ENCODE measurements at regions not wholly inside any gene's neighbourhood (a gene's known extent, or its start where the extent isn't known, plus 50 kb on each side); places are given as distances from the start of the nearest gene placed in this dataset.

DNA sequence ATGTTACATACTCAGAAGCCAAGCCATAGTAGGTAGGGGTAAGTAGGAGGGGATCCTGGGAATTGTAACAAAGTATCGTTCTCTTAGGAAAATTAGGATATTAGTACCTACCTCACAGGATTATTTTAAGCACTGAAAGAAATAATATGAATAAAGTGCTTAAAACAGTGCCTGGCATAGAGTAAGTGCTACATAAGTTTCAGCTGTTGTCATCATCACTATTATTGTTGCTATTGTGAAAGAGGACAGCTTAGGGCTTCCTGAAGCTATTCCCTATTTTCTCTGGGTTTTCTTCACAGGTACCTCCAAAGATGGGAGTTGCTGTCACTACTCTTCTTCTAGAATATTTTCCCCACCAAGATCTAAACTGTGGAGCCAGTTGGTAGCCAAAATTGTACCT lies 443.7 kb upstream of the FGF16 start:
- H3K27ac ChIP-seq (ENCODE audit: low read depth in 1 of 2, low read length in 2 of 2), result no peak overlapping the region
- no peak for DNase-seq (ENCODE audit: low spot score)
- H3K9me3 ChIP-seq (ENCODE audit: control insufficient read depth in 4 of 4, low read length in 3 of 4), result peaks cover 0 to 3% (median 0%) of the 10 kb centered on the region in 4 donors
- H3K4me3 ChIP-seq (ENCODE audit: low read depth in 1 of 3, low read length in 3 of 3), result no peak overlapping the region
- H3K36me3 ChIP-seq (ENCODE audit: control insufficient read depth in 4 of 4, insufficient read depth in 3 of 4, low read depth in 1 of 4, low read length in 3 of 4), result no peaks in the 10 kb centered on the region
- WGBS, result 97% methylated on average over 1 of the region's 1 CpG
- no peaks in the 10 kb centered on the region for H3K27me3 ChIP-seq (ENCODE audit: control insufficient read depth in 4 of 4, insufficient read depth in 4 of 4, low read length in 3 of 4)
- H3K4me1 ChIP-seq (ENCODE audit: control insufficient read depth in 4 of 4, insufficient read depth in 4 of 4, low read length in 3 of 4), result no peaks in the 10 kb centered on the region
- H3K9ac ChIP-seq (ENCODE audit: low read depth in 1 of 2, low read length in 2 of 2), result no peak overlapping the region
- TF ChIP-seq, protein P1, sequence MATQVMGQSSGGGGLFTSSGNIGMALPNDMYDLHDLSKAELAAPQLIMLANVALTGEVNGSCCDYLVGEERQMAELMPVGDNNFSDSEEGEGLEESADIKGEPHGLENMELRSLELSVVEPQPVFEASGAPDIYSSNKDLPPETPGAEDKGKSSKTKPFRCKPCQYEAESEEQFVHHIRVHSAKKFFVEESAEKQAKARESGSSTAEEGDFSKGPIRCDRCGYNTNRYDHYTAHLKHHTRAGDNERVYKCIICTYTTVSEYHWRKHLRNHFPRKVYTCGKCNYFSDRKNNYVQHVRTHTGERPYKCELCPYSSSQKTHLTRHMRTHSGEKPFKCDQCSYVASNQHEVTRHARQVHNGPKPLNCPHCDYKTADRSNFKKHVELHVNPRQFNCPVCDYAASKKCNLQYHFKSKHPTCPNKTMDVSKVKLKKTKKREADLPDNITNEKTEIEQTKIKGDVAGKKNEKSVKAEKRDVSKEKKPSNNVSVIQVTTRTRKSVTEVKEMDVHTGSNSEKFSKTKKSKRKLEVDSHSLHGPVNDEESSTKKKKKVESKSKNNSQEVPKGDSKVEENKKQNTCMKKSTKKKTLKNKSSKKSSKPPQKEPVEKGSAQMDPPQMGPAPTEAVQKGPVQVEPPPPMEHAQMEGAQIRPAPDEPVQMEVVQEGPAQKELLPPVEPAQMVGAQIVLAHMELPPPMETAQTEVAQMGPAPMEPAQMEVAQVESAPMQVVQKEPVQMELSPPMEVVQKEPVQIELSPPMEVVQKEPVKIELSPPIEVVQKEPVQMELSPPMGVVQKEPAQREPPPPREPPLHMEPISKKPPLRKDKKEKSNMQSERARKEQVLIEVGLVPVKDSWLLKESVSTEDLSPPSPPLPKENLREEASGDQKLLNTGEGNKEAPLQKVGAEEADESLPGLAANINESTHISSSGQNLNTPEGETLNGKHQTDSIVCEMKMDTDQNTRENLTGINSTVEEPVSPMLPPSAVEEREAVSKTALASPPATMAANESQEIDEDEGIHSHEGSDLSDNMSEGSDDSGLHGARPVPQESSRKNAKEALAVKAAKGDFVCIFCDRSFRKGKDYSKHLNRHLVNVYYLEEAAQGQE (IDR thresholded peaks at IDR 0.05), result no peak
- TF ChIP-seq TAF1 (conservative IDR thresholded peaks at IDR 0.05), result no peak
- TF ChIP-seq NR2F2 (IDR thresholded peaks at IDR 0.05), result no peak
- TF ChIP-seq, protein P2, sequence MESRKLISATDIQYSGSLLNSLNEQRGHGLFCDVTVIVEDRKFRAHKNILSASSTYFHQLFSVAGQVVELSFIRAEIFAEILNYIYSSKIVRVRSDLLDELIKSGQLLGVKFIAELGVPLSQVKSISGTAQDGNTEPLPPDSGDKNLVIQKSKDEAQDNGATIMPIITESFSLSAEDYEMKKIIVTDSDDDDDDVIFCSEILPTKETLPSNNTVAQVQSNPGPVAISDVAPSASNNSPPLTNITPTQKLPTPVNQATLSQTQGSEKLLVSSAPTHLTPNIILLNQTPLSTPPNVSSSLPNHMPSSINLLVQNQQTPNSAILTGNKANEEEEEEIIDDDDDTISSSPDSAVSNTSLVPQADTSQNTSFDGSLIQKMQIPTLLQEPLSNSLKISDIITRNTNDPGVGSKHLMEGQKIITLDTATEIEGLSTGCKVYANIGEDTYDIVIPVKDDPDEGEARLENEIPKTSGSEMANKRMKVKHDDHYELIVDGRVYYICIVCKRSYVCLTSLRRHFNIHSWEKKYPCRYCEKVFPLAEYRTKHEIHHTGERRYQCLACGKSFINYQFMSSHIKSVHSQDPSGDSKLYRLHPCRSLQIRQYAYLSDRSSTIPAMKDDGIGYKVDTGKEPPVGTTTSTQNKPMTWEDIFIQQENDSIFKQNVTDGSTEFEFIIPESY (IDR thresholded peaks at IDR 0.05), result no peak
- TF ChIP-seq FOXA2 (IDR thresholded peaks at IDR 0.05), result no peak
- TF ChIP-seq FOXA1 (IDR thresholded peaks at IDR 0.05), result no peak
- TF ChIP-seq RAD21 (IDR thresholded peaks at IDR 0.05), result no peak
- TF ChIP-seq RXRA (IDR thresholded peaks at IDR 0.05), result no peak
- TF ChIP-seq SP1 (IDR thresholded peaks at IDR 0.05), result no peak
- no peak for TF ChIP-seq GABPA (IDR thresholded peaks at IDR 0.05 in 1 of 2, conservative IDR thresholded peaks at IDR 0.05 in 1 of 2)
- TF ChIP-seq HNF4A (conservative IDR thresholded peaks at IDR 0.05), result no peak
- TF ChIP-seq, protein P3, sequence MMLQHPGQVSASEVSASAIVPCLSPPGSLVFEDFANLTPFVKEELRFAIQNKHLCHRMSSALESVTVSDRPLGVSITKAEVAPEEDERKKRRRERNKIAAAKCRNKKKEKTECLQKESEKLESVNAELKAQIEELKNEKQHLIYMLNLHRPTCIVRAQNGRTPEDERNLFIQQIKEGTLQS (IDR thresholded peaks at IDR 0.05), result no peak
- TF ChIP-seq YY1 (IDR thresholded peaks at IDR 0.05), result no peak

GRCh38 chrX:77003956-77004355 lies 443.2 kb upstream of the FGF16 start:
- H3K27ac ChIP-seq (ENCODE audit: low read depth in 1 of 2, low read length in 2 of 2), result no peak overlapping the region
- DNase-seq (ENCODE audit: low spot score), result no peak
- no peaks in the 10 kb centered on the region for H3K36me3 ChIP-seq (ENCODE audit: control insufficient read depth in 4 of 4, insufficient read depth in 3 of 4, low read depth in 1 of 4, low read length in 3 of 4)
- H3K27me3 ChIP-seq (ENCODE audit: control insufficient read depth in 4 of 4, insufficient read depth in 4 of 4, low read length in 3 of 4), result no peaks in the 10 kb centered on the region
- WGBS, result 72% methylated on average over 3 of the region's 3 CpGs
- peaks cover 0 to 3% (median 0%) of the 10 kb centered on the region in 4 donors for H3K9me3 ChIP-seq (ENCODE audit: control insufficient read depth in 4 of 4, low read length in 3 of 4)
- no peak overlapping the region for H3K4me3 ChIP-seq (ENCODE audit: low read depth in 1 of 3, low read length in 3 of 3)
- TF ChIP-seq, protein P1 (IDR thresholded peaks at IDR 0.05), result no peak
- H3K9ac ChIP-seq (ENCODE audit: low read depth in 1 of 2, low read length in 2 of 2), result no peak overlapping the region
- no peaks in the 10 kb centered on the region for H3K4me1 ChIP-seq (ENCODE audit: control insufficient read depth in 4 of 4, insufficient read depth in 4 of 4, low read length in 3 of 4)

Measured in liver (tissue), 7 donors.